ENCODE measurements at regions not wholly inside any gene's neighbourhood (a gene's known extent, or its start where the extent isn't known, plus 50 kb on each side); places are given as distances from the start of the nearest gene placed in this dataset.
"Not testable (repeated sequence)": the region's sequence is repeated elsewhere in the genome, so short reads cannot be mapped to it uniquely, and the experiment has no call there.

- DNase-seq: no peak
Measured at GRCh38 chr6:10174761-10175160, 240.1 kb downstream of the TFAP2A start.

GRCh38 chr6:10174056-10174455, 240.8 kb downstream of the TFAP2A start:
- DNase-seq: no peak

GRCh38 chr6:10171706-10172105, 243.2 kb downstream of the TFAP2A start:
- DNase-seq: not testable (repeated sequence)

- DNase-seq: no peak
Measured at GRCh38 chr6:10170816-10171215, 244.1 kb downstream of the TFAP2A start.

GRCh38 chr6:10166031-10166430, 248.8 kb downstream of the TFAP2A start:
- no peak for DNase-seq

- no peak for DNase-seq
Measured at GRCh38 chr6:10163203-10163962, 251.5 kb downstream of the TFAP2A start.

- DNase-seq: no peak
Measured at GRCh38 chr6:10156875-10157274, 258.0 kb downstream of the TFAP2A start.

GRCh38 chr6:10154251-10154650, 260.6 kb downstream of the TFAP2A start:
- DNase-seq: no peak

- DNase-seq: no peak
Measured at GRCh38 chr6:10151144-10151915, 263.5 kb downstream of the TFAP2A start.

- no peak for DNase-seq
Measured at GRCh38 chr6:10149603-10150002, 265.3 kb downstream of the TFAP2A start.

- DNase-seq: no peak
Measured at GRCh38 chr6:10146715-10147451, 268.0 kb downstream of the TFAP2A start.

GRCh38 chr6:10144772-10145171, 270.1 kb downstream of the TFAP2A start:
- no peak for DNase-seq

- DNase-seq: no peak
Measured at GRCh38 chr6:10141746-10142443, 273.0 kb downstream of the TFAP2A start.

GRCh38 chr6:10140824-10141223, 274.1 kb downstream of the TFAP2A start:
- DNase-seq: no peak

- no peak for DNase-seq
Measured at GRCh38 chr6:10140136-10140535, 274.7 kb downstream of the TFAP2A start.

GRCh38 chr6:10138917-10139316, 276.0 kb downstream of the TFAP2A start:
- no peak for DNase-seq

- no peak for DNase-seq
Measured at GRCh38 chr6:10136636-10137035, 278.2 kb downstream of the TFAP2A start.

- not testable (repeated sequence) for DNase-seq
Measured at GRCh38 chr6:10134185-10134584, 280.7 kb downstream of the TFAP2A start.

- DNase-seq: no peak
Measured at GRCh38 chr6:10128721-10129120, 286.2 kb downstream of the TFAP2A start.

- no peak for DNase-seq
Measured at GRCh38 chr6:10122164-10122563, 292.7 kb downstream of the TFAP2A start.

GRCh38 chr6:10112871-10113549, 301.9 kb downstream of the TFAP2A start:
- DNase-seq: no peak

- DNase-seq: no peak
Measured at GRCh38 chr6:10111975-10112374, 302.9 kb downstream of the TFAP2A start.
